ENCODE measurements at regions not wholly inside any gene's neighbourhood (a gene's known extent, or its start where the extent isn't known, plus 50 kb on each side); places are given as distances from the start of the nearest gene placed in this dataset.

DNA sequence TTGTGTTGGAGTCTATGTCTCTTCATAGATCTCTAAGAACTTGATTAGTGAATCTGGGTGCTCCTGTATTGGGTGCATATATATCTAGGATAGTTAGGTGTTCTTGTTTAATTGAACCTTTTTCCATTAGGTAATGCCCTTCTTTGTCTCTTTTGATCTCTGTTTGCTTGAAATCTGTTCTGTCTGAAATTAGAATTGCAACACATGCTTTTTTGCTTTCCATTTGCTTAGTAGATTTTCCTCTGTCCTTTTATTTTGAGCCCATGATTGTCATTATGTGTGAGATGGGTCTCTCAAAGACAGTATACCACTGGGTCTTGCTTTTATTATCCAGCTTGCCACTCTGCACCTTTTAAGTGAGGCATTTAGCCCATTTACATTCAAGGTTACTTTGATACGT lies 79.1 kb upstream of the APOOL start:
- Mint-ChIP-seq H3K36me3 (no peaks in the 10 kb centered on the region), H3K27me3 (ENCODE audit: low read depth) (no peaks in the 10 kb centered on the region), H3K27ac (no peak overlapping the region), H3K4me1 (no peaks in the 10 kb centered on the region), H3K9me3 (peaks cover 4% of the 10 kb centered on the region), H3K4me3 (no peak overlapping the region)
- DNase-seq (ENCODE audit: low spot score) (no peak), ATAC-seq (no peak)
- TF ChIP-seq JAZF1 (CRISPR knock-in tag; IDR thresholded peaks at IDR 0.05) (no peak), ZNF263 (CRISPR knock-in tag; IDR thresholded peaks at IDR 0.05; ENCODE audit: low read depth) (no peak), NR1H2 (CRISPR knock-in tag; IDR thresholded peaks at IDR 0.05) (no peak), KAT7 (CRISPR knock-in tag; IDR thresholded peaks at IDR 0.05; ENCODE audit: borderline replicate concordance) (no peak)
- TF ChIP-seq, protein P1, sequence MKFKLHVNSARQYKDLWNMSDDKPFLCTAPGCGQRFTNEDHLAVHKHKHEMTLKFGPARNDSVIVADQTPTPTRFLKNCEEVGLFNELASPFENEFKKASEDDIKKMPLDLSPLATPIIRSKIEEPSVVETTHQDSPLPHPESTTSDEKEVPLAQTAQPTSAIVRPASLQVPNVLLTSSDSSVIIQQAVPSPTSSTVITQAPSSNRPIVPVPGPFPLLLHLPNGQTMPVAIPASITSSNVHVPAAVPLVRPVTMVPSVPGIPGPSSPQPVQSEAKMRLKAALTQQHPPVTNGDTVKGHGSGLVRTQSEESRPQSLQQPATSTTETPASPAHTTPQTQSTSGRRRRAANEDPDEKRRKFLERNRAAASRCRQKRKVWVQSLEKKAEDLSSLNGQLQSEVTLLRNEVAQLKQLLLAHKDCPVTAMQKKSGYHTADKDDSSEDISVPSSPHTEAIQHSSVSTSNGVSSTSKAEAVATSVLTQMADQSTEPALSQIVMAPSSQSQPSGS (CRISPR knock-in tag; IDR thresholded peaks at IDR 0.05; ENCODE audit: borderline replicate concordance, low read depth) = no peak
- TF ChIP-seq, protein P2, sequence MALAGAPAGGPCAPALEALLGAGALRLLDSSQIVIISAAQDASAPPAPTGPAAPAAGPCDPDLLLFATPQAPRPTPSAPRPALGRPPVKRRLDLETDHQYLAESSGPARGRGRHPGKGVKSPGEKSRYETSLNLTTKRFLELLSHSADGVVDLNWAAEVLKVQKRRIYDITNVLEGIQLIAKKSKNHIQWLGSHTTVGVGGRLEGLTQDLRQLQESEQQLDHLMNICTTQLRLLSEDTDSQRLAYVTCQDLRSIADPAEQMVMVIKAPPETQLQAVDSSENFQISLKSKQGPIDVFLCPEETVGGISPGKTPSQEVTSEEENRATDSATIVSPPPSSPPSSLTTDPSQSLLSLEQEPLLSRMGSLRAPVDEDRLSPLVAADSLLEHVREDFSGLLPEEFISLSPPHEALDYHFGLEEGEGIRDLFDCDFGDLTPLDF (CRISPR knock-in tag; IDR thresholded peaks at IDR 0.05) = no peak
- CTCF ChIA-PET = no interaction called here
- POLR2A ChIA-PET = no interaction called here

DNA sequence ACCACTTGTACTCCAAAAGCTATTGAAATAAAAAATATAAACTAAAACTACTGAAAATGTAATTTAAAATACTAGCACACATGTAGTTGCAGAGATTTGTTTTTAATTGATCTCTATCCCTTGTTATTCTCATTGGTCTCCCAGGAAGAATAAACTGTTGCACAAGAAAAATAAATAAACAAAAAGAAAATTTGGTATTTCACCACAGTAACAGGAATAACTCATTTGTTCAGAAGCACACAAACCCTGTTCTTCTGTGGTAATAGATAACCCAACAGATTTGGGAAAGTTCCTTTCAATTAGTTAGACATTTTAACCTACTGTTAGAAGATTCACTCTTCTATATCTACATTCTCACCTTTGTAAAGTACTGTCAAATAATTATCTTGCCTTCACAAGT lies 70.9 kb upstream of the APOOL start:
- H3K9me3 Mint-ChIP-seq = no peaks in the 10 kb centered on the region

DNA sequence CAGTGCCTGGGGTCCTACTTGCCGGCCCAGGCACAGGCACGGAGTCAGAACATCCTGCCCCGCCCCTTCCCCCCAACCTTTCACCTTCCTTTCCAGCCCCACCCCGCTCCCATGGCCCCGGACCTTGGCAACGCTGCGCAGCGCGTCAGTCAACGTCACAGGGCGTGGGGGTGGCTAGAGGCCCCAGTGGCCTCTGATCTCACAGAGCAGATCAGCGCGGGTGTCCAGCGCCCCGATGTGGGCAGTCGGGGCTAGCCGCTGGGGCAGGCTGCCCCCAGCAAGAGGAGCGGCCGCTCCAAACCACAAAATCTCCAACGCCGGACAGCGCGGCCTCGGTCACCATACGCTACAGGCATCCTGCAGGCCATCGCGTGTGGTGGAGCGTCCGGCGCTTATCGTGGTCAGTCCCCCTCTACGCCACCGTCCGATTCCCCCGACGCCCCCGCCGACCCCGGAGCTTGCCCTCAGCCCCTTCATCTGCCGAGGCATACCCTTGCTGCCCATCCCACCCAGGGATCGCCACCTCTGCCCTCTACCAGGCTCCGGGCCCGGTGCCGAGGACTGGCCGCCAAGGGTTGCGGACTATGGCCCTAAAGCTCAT lies 69.6 kb upstream of the APOOL start:
- no peaks in the 10 kb centered on the region for H3K27me3 Mint-ChIP-seq (ENCODE audit: low read depth)
- no peak overlapping the region for H3K27ac Mint-ChIP-seq
- H3K9me3 Mint-ChIP-seq = no peaks in the 10 kb centered on the region
- DNase-seq (ENCODE audit: low spot score) (no peak), ATAC-seq (no peak)
- ChIA-PET CTCF (no interaction called here), POLR2A (no interaction called here)
- H3K36me3 Mint-ChIP-seq = no peaks in the 10 kb centered on the region
- no peaks in the 10 kb centered on the region for H3K4me1 Mint-ChIP-seq
- no peak overlapping the region for H3K4me3 Mint-ChIP-seq
- TF ChIP-seq RORB (CRISPR knock-in tag; IDR thresholded peaks at IDR 0.05) = no peak
- TF ChIP-seq SMAD4 (CRISPR knock-in tag; IDR thresholded peaks at IDR 0.05) = no peak
- TF ChIP-seq CREM (CRISPR knock-in tag; IDR thresholded peaks at IDR 0.05) = no peak
- TF ChIP-seq TEAD1 (CRISPR knock-in tag; IDR thresholded peaks at IDR 0.05) = no peak
- TF ChIP-seq SMAD3 (CRISPR knock-in tag; IDR thresholded peaks at IDR 0.05; ENCODE audit: borderline replicate concordance) = no peak
- no peak for TF ChIP-seq ZNF416 (CRISPR knock-in tag; IDR thresholded peaks at IDR 0.05)
- no peak for TF ChIP-seq EMX1 (CRISPR knock-in tag; IDR thresholded peaks at IDR 0.05)
- no peak for TF ChIP-seq FOXJ3 (CRISPR knock-in tag; IDR thresholded peaks at IDR 0.05; ENCODE audit: borderline replicate concordance)
- no peak for TF ChIP-seq IRF2 (CRISPR knock-in tag; IDR thresholded peaks at IDR 0.05; ENCODE audit: borderline replicate concordance, low read depth)
- TF ChIP-seq, protein P3, sequence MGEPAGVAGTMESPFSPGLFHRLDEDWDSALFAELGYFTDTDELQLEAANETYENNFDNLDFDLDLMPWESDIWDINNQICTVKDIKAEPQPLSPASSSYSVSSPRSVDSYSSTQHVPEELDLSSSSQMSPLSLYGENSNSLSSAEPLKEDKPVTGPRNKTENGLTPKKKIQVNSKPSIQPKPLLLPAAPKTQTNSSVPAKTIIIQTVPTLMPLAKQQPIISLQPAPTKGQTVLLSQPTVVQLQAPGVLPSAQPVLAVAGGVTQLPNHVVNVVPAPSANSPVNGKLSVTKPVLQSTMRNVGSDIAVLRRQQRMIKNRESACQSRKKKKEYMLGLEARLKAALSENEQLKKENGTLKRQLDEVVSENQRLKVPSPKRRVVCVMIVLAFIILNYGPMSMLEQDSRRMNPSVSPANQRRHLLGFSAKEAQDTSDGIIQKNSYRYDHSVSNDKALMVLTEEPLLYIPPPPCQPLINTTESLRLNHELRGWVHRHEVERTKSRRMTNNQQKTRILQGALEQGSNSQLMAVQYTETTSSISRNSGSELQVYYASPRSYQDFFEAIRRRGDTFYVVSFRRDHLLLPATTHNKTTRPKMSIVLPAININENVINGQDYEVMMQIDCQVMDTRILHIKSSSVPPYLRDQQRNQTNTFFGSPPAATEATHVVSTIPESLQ (CRISPR knock-in tag; IDR thresholded peaks at IDR 0.05) = no peak
- TF ChIP-seq, protein P4, sequence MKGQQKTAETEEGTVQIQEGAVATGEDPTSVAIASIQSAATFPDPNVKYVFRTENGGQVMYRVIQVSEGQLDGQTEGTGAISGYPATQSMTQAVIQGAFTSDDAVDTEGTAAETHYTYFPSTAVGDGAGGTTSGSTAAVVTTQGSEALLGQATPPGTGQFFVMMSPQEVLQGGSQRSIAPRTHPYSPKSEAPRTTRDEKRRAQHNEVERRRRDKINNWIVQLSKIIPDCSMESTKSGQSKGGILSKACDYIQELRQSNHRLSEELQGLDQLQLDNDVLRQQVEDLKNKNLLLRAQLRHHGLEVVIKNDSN (CRISPR knock-in tag; IDR thresholded peaks at IDR 0.05) = no peak
- TF ChIP-seq ESRRA (CRISPR knock-in tag; IDR thresholded peaks at IDR 0.05; ENCODE audit: borderline replicate concordance) = no peak
- no peak for TF ChIP-seq ELF4 (CRISPR knock-in tag; IDR thresholded peaks at IDR 0.05; ENCODE audit: low read depth)
- no peak for TF ChIP-seq ATF1 (CRISPR knock-in tag; IDR thresholded peaks at IDR 0.05)

More for the DNA sequence above, 70.9 kb upstream of the APOOL start:
- ATAC-seq (no peak), DNase-seq (ENCODE audit: low spot score) (no peak)
- Mint-ChIP-seq H3K27ac (no peak overlapping the region), H3K36me3 (no peaks in the 10 kb centered on the region), H3K4me1 (no peaks in the 10 kb centered on the region), H3K4me3 (no peak overlapping the region), H3K27me3 (ENCODE audit: low read depth) (no peaks in the 10 kb centered on the region)
- POLR2A ChIA-PET = no interaction called here
- CTCF ChIA-PET = no interaction called here
- TF ChIP-seq, protein P5, sequence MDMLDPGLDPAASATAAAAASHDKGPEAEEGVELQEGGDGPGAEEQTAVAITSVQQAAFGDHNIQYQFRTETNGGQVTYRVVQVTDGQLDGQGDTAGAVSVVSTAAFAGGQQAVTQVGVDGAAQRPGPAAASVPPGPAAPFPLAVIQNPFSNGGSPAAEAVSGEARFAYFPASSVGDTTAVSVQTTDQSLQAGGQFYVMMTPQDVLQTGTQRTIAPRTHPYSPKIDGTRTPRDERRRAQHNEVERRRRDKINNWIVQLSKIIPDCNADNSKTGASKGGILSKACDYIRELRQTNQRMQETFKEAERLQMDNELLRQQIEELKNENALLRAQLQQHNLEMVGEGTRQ (CRISPR knock-in tag; IDR thresholded peaks at IDR 0.05) = no peak
- TF ChIP-seq, protein P6, sequence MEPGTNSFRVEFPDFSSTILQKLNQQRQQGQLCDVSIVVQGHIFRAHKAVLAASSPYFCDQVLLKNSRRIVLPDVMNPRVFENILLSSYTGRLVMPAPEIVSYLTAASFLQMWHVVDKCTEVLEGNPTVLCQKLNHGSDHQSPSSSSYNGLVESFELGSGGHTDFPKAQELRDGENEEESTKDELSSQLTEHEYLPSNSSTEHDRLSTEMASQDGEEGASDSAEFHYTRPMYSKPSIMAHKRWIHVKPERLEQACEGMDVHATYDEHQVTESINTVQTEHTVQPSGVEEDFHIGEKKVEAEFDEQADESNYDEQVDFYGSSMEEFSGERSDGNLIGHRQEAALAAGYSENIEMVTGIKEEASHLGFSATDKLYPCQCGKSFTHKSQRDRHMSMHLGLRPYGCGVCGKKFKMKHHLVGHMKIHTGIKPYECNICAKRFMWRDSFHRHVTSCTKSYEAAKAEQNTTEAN (CRISPR knock-in tag; IDR thresholded peaks at IDR 0.05) = no peak
- TF ChIP-seq NR2C2 (CRISPR knock-in tag; IDR thresholded peaks at IDR 0.05) (no peak), TEAD4 (CRISPR knock-in tag; IDR thresholded peaks at IDR 0.05) (no peak), NR1H2 (CRISPR knock-in tag; IDR thresholded peaks at IDR 0.05) (no peak), ZNF219 (CRISPR knock-in tag; IDR thresholded peaks at IDR 0.05; ENCODE audit: borderline replicate concordance) (no peak), RELA (CRISPR knock-in tag; IDR thresholded peaks at IDR 0.05; ENCODE audit: borderline replicate concordance) (no peak)
- TF ChIP-seq, protein P4 (CRISPR knock-in tag; IDR thresholded peaks at IDR 0.05) = no peak
